Posterior cingulate gyrus (tissue), 11 donors: ENCODE measurements at regions not wholly inside any gene's neighbourhood (a gene's known extent, or its start where the extent isn't known, plus 50 kb on each side); places are given as distances from the start of the nearest gene placed in this dataset.
A peak's percentile ranks its signal among the peaks of the same experiment; 100 is the strongest.

Experiments
- DNase-seq, 10 donors: peaks; one replicate each; pipeline versions ENCODE4 v3.0.0 to v3.0.0-alpha.2; 2020 to 2021; ENCODE audit warnings: mixed read lengths in 3 of 10
- intact Hi-C: fragments of 100-400 bp; cut with DNase I; formaldehyde crosslinking; loops from one replicate; pipeline ENCODE4 v1.15.1; 2023

DNA sequence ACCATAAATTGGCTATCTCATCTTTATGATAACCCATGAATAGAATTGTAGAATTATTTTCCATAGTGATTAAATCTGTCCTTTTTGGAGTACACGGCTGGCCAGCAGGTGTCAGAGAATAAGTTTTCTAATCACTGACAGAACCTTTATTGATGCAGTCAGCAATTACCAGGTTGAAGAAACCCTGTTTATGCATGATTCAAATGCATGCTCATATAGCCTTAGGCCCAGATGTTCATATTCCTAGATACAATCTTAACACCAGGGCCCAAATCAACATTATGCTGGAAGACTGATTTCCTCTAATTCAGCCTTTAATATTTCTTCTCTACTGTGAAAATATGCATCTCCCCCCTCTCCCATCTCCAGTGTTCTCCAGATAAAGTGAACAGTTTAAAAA lies 243.5 kb upstream of the DCBLD2 start:
- intact Hi-C loops, result no loop called here
- no peak for DNase-seq

DNA sequence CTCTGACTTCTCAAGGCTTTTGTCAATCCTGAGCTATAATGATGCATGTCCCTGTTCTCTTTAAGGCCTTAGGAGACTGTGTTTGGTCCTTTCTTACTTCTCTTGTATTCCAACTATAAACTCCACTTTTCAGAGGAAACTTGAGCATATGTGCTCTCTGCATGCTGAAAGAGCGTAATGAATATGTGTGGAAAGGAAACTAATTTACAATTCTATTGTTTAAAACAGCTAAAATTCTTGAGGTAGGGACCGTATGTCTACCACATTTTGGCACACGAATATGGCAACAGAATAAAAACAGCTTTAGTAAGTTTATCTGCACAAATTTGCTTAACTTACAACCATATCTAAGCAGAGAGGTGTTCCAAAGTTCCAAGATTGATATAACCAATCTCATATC lies 242.0 kb upstream of the DCBLD2 start:
- no peak for DNase-seq
- intact Hi-C loops, result no loop called here

DNA sequence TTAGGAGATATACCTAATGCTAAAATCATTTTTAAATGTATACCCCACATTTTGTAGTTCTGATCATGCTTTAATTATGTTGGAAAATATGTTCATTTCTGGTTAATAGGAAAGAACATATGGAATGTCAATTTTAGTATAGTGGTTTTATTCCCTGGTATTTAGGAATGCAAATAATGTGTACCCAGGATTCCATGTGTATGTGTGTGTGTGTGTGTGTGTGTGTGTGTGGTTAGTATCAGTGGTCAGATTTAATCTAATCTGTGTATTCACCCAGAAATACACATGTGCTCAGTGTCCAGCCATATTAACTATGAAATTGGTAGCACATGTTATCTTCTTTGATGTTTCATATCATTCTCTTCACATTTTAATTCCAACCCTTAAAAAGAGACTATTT lies 233.5 kb upstream of the DCBLD2 start:
- intact Hi-C loops, result no loop called here
- DNase-seq, result no peak

DNA sequence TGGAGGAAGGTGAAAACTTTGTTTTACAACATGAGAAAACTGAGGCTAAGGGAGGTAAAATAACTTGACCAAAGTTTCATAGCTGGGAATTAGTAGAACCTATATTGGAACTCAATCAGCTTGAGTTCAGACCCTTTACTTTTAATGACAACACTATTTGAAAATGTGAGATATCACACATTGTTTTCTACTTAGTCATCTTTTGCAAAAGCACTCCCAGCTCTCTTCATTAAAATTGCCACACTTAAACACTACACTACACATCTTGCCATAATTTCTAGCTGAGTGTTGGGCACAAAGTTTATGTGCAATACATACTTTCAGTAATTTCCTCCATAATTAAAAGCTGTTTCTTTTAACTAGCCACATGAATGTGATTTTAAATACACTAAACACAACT lies 230.4 kb upstream of the DCBLD2 start:
- intact Hi-C loops, result no loop called here
- DNase-seq, result no peak

DNA sequence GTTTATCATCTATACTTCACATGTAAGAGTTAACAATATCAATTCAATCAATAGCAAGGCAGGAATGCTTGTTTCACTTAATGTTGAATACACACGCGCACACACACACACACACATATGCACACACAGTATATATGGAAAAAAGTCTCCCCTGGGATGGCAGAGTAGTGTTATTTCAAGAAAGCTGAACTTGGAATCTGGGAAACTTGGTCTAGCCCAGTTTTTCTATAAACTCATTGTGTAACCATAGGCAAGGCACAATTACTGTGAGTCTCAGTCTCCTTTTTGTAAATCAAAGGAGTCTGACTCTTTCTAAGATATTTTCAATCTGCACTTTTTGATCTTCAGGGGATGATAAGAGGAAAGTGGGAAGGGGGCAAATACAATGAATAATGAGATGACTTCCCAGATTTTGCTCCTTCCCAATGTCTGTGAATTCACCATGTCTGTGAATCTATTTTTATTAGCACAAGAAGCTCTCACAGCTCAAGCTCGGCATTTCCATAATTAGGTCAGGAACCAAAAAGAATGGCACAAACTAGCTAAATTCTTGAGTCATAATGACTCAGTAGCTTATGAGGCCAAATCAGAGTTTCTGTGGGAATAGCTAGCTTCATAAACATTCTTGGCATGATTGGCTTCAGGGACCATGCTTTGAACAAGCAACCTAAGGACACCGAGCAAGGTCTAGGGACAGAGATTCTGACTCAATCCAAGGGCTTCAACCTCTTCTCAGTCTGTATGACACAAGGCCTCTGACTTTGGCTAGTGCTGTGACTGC lies 227.4 kb upstream of the DCBLD2 start:
- no peak for DNase-seq
- intact Hi-C loops, result no loop called here

DNA sequence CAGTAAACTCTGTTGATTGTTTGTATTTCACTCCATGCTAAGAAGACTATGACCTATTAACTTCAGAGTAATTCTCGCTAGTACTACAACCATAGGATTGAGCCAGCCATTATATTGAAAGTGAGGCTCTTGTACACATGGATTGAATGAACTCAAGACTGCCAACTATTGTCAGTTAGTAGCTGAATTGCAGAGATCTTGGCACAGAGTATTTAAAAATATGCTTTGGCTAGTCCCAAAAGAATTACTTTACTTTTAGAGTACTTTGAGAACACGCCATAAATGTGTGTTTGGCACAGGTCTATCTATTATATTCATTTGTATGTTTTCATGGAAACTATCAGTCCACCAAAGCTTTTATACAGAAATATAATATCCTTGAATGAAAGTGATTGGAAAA lies 226.7 kb upstream of the DCBLD2 start:
- intact Hi-C loops, result no loop called here
- no peak for DNase-seq

DNA sequence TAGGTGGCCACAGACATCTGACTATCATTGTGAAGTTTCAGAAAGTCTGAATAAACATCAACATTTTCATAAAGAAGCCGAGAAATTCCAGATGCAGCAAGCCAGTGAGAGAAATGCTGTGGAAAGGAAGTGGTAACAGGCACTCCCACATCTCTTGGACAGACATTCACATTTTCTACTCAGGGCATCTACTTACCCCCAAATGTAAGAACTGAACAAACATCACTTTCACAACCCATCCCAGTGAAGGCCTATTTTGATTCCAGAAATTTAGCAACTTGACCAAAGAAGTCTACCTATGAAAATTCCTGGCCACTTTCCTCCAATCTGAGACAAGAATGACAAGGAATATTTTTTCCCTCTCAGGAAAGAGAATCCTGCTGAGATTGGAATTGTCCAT lies 224.8 kb upstream of the DCBLD2 start:
- intact Hi-C loops, result no loop called here
- DNase-seq, result no peak

DNA sequence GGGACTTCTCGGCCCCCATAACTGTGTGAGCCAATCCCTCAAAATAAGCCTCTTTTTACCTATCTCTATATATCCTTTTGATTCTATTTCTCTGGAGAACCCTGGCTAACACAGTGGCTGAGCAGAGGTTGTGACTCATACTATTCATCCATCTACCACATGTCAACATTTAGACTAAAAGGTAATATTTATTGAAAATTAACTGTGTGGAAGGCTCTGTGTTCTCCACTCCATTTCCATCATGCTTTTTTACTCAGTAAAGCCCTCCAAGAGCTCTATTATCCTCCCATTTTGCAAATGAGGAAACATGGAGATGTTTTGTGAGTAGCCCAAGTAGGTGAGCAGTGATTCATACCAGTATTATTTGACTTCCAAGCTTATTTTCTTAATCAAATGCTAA lies 217.9 kb upstream of the DCBLD2 start:
- no peak for DNase-seq
- intact Hi-C loops, result no loop called here

DNA sequence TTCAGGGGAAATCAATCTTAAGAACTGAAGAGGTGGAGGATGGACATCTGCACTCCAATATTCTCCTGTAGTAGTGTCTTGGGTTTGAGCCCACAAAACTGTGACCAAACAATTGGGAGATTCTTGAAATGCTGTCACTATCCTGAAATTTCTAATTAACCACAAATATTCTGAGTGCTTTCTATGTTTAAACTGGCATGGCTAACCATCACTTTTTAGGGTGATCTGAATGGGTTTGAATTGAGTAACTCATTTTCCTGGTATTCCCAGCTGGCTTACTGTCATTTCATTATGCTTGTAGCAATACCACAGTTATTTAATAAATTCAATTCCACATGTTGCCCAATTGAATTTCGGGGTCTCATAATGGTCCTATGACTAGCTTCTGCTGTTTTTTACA lies 216.9 kb upstream of the DCBLD2 start:
- intact Hi-C loops, result no loop called here

DNA sequence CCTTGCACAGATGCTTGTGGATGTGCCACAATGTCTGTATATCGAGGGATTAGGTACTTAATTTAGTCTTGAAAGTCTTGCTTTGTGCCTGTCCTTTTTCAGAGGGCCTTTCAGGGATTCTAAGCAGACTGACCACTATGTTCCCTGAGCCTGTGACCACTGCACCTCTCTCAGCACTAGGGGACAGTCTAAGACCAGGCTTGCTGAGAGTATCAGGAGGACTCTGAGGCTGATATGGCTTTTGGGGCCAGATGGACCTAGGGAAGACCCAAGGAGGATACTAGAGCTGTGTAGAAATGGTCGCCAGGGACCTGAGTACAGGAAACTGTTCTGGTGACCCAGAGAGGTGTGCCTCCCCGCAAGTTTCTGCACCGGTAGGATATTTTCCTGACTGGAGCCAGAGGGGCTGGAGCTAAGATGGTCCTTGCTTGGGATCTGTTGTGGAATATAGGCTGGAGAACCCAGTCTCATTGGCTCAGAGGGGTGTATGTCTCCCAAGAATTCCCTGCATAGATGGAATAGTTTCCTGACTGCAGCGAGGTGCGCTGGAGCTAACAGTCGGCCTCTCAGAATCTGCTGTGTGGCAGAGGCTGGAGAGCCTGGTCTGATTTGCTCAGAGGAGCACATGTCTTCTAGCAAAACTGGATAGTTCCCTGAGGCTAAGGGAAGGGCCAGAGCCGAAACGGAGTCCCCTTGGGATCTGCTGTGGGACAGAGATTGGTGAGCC lies 213.2 kb upstream of the DCBLD2 start:
- intact Hi-C loops, result no loop called here
- peak in 1 of 10 donors; percentile 56 for DNase-seq

More for the DNA sequence above, 216.9 kb upstream of the DCBLD2 start:
- no peak for DNase-seq

DNA sequence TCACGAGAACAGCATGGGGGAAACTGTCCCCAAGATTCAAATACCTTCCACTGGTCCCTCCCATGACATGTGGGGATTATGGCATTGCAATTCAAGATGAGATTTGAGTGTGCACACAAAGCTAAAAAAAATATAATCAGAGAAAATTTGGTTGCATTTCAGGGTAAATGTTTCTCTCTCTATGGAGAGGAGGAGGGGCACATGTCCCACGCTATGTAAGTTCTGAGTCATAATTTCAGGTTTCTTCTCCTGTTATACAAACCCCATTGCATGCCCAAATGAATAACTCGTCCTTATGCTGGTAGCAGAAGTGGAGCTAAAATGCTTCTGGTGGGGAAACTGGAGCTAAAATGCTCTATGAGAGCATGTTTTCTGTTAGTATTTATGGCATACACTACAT lies 209.7 kb upstream of the DCBLD2 start:
- intact Hi-C loops, result no loop called here
- DNase-seq, result no peak

DNA sequence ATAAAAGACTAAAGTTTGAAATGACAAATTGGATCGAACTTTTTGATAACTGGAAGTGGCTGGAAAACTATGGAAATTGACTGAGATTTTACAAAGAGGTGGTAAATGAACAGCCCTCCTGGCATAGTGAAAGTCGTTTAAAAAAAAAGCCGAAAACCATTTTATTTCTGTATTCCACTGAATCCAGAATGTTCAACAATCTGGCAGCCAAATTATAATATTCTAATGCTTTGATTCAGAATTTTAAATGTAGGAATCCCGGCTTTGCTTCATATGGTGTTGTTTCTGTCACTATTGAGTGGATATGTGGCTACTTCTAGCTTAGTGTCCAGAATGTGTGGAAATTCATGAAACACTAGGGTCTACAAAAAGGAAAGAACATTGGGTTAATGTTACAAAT lies 208.9 kb upstream of the DCBLD2 start:
- intact Hi-C loops, result no loop called here
- DNase-seq, result no peak

DNA sequence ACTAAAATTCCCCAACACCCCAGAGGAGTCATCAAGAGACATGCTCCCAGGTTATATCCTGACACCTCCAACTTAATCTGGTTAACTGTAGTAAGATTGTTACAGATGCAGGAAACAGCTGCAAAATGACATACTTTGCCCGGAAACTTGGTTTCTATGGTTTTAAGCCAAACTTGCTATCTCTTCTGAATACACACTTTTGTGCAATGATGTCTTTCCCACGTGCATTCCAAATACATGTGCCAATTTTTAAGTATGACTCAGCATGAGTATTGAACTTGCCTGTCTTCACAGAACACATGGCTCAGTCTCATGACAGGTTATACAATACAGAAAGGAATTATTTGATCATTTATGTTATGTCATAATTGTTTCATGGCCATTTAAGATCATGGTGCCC lies 207.0 kb upstream of the DCBLD2 start:
- no peak for DNase-seq
- intact Hi-C loops, result no loop called here

DNA sequence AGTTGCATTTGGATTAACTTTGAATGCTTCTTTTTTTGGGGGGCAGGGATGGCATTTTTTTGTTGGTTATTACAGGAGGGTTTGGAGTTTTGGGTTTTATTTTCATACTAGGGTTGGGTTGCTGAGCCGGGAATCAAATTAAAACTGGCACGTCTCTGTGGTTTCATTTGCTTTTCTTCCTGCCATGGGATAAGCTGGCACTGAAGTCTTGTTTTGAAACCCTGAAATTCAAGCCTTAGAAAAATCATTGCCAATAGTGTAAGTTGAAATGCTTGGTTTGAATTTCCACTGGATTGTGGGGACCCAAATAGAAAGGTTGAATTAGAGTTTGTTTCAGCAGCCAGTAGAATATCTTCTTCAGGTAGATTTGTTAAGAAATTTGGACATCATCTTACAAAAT lies 193.1 kb upstream of the DCBLD2 start:
- DNase-seq, result no peak
- intact Hi-C loops, result no loop called here

DNA sequence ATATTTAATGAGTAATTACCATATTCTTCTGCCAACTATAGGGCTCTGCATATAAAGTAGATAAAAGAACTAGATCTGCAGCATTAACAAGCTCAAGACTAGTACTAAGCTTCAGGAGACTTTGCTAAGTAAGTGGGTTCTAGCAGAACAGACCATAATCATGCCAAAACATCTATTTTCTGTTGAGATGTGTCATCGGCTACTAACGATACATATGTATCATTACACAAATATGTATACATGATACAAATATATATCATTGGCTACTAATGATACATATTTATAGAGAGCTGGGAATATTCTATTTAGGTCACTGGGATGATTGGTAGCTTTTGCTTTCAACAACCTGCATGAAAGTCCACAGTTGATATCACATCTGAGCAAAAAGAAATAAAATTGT lies 185.8 kb upstream of the DCBLD2 start:
- no peak for DNase-seq

DNA sequence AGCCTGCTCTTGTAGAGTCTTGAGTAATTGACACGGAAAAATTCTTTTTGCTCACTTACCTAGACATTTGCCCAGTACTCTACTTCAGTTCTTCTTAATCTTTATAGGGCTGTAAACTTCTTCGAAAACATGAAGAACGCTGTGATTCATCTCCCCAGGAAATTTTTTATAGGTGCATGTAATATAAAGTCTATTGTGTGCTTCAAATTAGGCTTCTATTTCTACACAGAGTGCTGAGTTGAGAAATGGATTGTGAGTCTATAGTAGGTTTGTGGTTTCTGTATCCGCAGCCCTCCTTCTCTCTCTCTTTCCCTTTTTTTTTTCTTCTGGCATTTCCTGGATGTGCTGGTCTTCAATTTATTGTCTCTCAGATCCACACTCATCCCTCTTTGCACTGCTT lies 183.3 kb upstream of the DCBLD2 start:
- intact Hi-C loops, result no loop called here
- no peak for DNase-seq

More for the DNA sequence above, 185.8 kb upstream of the DCBLD2 start:
- intact Hi-C loops, result no loop called here

DNA sequence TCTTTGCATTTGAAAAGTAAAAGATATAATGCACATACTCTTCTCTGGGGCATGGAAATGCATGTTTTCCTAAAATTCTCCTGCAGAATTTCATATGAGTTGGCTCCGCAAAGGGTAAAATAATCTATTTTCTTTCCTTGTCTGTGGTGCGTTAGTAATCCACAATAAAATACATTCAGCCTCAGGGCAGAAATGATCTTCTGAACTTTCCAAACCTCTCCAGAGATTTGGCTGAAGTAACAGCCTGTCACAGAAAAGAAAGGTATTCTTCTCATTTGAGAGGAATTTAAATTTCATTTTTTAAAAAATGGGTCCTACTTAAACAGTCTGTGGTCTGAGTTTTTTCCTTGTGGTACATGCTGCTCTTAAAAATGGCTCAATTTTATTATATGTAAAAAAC lies 182.7 kb upstream of the DCBLD2 start:
- intact Hi-C loops, result no loop called here
- no peak for DNase-seq

DNA sequence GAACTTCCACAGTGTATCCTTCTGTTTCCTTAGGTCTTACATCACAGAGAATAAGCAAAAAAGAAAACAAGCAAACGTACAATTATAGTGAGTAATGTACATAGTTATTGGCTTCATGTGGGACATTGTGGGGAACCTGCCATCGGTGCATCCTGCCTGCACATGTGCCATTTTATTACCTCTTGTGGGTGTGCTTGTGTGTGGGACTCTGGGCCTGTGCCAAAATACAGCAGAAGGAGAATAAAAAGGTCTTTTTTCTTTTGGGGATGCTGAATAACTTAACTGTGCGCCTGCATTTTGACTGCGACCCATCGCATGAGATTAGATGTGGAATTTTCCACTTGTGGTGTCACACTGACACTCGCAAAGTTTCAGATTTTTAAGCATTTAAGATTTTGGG lies 169.6 kb upstream of the DCBLD2 start:
- DNase-seq, result peak in 4 of 10 donors; percentile 4 to 73 (median 34)
- intact Hi-C loops, result no loop called here

DNA sequence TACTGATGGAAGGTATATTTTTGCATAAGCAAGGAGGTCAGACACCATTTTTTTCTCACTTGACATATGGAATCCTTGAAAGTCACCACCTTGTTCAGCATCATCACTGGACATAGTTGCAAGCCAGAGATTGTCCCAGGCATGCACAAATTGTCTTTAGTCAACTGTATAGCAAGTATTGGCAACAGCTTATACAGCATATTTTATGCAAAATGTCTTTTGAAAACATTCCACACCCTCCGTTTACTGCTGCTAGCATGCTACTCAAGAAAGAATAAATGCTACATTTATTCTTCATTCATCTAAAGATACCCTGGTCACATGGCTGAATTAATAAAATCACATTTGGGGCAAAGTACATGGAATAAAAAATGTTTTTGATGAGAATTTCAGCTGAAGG lies 168.5 kb upstream of the DCBLD2 start:
- no peak for DNase-seq
- intact Hi-C loops, result no loop called here

DNA sequence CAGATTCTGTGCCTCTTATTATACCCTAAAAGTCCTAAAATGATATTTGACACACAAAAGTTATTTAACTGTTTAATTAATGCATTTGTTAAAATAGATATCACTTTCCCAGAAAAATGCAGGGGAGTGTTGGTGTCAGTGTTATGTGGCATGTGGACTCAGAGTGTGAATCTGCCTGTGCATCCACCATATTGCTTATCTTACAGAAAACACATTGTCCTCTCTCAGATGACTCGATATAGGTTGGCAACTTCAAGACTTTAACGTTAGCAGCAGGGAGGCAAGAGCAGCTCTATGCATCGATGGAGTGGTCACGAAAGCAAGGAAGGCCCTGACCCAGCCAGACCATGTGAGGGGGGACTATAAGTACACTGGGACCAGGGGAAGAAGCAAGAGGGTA lies 165.4 kb upstream of the DCBLD2 start:
- intact Hi-C loops, result no loop called here
- DNase-seq, result no peak

DNA sequence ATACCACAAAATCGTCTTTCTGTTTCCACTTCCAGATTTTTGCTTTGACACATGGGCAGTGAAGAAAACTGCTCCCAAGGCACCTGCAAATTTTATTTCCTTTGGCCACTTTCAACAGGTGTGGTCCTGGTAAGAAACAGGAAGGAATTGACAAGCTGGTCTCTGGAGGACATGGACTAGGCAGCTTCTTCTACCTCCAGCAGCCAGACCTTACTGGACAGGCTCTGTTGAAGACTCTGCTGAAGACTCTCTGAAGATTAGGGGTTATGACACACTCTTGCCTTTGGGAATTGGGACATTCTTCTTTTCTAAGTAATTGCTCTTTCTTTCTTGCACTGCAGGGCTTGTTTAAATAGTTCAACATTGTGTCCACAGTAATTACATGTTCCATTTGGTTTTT lies 147.7 kb upstream of the DCBLD2 start:
- intact Hi-C loops, result no loop called here
- DNase-seq, result no peak

DNA sequence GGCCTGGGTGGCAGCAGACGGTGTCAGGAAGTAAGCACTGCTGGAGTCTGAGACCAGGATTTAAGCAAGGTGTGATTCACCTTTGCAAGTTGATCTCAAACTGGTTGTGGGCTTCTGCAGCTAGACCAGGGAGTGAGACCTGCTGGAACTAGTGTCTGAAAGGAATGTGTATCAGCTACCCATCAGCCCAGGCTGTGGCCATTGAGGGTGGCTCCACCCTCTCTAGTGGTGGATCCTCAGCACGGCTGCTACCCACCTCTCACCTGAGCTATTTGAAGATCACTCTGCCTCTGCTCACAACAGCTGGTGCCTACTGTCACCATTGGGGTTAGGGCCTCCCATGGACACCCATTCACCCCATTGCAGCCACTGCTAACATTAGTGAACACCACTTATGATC lies 140.3 kb upstream of the DCBLD2 start:
- intact Hi-C loops, result no loop called here

More for the DNA sequence above, 140.3 kb upstream of the DCBLD2 start:
- peak in 1 of 10 donors; percentile 55 for DNase-seq
